CD4-positive, alpha-beta T cell treated with Interleukin-6 at 100 ng/mL for 8 hours (primary cell): ENCODE measurements at regions not wholly inside any gene's neighbourhood (a gene's known extent, or its start where the extent isn't known, plus 50 kb on each side); places are given as distances from the start of the nearest gene placed in this dataset.

Experiments
- DNase-seq: peaks from one replicate; pipeline ENCODE4 v3.0.0-alpha.2; 2020; ENCODE audit warnings: mixed read lengths, low spot score

GRCh38 chr1:193726722-193727121 is 540.3 kb upstream of the B3GALT2 start:
- DNase-seq, result no peak

DNA sequence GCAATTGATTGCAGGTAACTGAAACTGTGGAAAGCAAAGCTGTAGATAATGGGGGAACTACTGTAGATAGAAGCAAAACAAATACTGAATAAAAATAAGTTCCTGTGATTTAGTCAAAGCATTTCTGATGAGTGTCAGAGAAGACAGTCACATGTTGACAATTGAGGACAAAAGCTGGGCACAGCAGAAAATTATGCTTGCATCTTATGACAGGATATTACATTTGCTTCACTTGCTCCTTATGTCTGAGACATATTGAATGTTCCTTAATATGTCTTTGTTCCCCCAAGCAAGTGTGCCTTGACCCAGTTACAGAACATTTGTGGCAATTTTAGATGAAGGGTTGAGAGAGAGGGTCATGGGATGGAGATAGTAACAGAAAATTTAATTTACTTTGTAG is 526.0 kb upstream of the B3GALT2 start:
- DNase-seq, result no peak

DNA sequence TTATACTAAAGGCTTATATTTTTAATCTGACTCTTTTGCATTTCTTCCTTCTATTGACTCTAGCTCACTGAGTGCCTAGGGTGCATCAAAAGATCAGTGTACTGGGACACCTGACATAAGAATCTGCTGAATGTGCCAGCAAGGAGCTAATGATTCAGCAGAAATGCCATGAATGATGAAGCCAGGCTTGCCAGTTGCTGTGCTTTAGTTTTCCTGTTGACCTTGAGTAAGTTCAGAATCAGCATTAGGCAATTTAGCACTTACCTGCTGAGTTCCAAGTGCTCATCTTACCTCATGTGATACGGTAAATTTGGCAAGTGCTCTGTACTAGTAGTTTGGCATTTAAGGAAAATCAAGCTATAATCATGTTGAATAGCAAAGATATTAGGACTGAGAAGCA is 523.2 kb upstream of the B3GALT2 start:
- no peak for DNase-seq

GRCh38 chr1:193707271-193708021 is 521.0 kb upstream of the B3GALT2 start:
- no peak for DNase-seq

GRCh38 chr1:193706766-193707165 is 520.4 kb upstream of the B3GALT2 start:
- no peak for DNase-seq

GRCh38 chr1:193705554-193705981 is 519.2 kb upstream of the B3GALT2 start:
- no peak for DNase-seq

- DNase-seq, result no peak
Observed at GRCh38 chr1:193703655-193704054, 517.2 kb upstream of the B3GALT2 start.

DNA sequence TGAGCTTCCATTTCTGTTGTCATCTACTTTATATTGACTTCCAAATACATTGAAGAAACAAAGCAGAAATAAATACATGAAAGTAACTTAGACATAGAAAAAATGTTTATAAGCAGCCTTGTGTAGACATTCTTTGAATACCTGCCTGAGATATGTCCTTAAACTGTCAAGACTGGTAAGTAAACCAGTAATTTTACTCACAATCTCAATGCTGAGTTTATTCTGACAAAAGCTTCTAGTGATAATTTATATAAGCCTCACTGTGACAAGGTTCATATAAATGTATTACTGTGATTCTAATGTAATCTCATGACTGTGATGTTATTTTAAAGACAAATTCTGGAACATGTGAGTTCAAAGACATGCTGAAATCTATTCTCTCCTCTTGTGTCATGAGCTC is 516.7 kb upstream of the B3GALT2 start:
- no peak for DNase-seq

DNA sequence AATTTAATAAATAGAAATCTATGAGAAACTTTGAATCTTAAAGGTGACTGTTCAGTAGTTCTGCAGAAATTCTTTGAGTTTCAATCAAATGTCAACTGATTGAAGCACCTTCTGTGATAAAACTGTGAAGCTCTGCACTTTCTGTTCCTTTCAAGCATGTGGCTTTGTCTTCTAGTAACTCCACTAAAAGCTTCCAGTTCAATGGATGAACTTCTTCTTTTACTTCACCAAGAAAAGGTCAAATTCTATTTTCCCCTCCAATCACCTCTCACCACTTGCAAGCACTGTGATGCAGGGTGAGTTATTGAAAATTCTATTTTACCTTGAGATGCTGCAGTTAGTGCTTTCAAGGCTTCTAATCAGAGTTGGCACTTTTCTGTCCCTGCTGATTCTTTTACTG is 515.3 kb upstream of the B3GALT2 start:
- DNase-seq, result no peak

GRCh38 chr1:193700710-193701355 is 514.4 kb upstream of the B3GALT2 start:
- no peak for DNase-seq

- no peak for DNase-seq
Observed at GRCh38 chr1:193699261-193699660, 512.8 kb upstream of the B3GALT2 start.

- no peak for DNase-seq
Observed at GRCh38 chr1:193697776-193698175, 511.4 kb upstream of the B3GALT2 start.

DNA sequence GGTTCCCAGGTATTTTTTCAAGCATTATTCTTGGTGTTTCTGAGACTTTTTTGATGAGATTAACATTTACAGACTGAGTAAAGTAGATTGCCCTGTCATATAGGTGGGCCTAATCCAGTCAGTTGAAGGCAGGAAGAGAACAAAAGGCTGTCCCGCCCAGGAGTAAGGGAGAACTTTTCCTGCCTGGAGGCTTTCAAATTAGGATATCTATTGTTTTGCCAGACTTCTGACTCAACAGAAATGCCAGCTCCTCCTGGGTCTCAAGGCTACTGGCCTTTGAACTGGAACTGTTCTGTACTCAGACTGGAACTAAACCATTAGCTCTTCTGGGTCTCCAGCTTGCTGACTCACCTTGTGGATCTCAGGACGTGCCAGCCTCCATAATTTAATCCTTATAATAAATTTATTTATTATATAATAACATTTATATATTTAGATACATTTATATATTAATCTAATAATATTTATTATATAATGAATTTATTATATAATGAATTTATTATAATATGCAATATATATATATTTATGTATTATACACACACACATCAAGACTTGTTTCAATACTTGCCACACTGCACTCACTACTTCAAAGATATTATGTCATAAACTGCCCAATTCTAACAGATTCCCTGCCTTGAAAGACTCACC is 510.8 kb upstream of the B3GALT2 start:
- DNase-seq, result no peak

DNA sequence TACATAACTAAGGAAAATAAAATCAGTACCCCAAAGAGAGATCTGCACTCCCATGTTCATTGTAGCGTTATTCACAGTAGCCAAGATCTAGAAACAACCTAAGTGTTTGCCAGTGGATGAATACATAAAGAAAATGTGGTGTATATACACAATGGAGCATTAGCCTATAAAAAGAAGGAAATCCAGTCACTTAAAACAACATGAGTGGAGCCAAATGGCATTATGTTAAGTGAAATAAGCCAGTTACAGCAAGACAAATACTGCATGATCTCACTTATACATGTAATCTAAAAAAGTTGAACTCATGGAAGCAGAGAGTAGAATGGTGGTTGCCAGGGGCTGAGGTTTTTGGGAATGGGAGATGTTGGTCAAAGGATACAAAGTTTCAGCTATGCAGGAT is 508.3 kb upstream of the B3GALT2 start:
- no peak for DNase-seq

DNA sequence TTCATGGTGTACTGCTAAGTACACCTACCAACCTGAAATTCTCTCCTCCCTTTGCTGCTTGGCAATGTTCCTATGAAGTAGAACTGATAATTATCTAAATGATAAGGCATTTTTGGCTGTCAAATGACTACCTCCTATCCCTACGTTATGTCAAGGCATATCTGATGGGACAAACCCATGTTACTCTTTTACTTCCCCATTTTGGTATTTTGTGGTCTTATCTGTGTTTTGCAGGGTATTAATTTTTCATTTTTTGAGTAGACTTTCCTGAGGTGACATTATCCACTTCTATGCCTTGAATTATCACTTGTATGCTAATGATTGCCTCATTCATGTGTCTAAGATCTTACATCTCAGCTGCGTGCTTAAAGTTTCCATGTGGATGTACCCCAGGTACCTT is 499.6 kb upstream of the B3GALT2 start:
- no peak for DNase-seq

- no peak for DNase-seq
Observed at GRCh38 chr1:193681422-193681821, 495.0 kb upstream of the B3GALT2 start.

DNA sequence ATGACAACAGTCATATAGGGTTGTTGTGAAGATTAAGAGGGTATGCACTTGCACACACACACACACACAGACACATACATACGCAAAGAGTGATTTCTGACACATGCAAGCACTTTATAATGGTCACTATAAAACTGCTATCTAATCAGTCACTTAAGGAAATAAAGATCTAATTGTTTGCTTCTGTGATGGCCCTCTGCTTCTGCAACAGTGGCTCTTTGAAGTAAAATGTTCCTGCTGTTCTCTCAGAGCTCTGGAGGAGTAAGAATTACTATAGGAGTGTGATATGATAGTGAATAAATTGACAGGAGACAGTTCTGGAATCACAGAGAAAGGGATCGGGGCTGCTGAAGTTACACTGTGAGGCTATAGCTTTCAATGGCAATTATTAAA is 494.5 kb upstream of the B3GALT2 start:
- DNase-seq, result no peak

DNA sequence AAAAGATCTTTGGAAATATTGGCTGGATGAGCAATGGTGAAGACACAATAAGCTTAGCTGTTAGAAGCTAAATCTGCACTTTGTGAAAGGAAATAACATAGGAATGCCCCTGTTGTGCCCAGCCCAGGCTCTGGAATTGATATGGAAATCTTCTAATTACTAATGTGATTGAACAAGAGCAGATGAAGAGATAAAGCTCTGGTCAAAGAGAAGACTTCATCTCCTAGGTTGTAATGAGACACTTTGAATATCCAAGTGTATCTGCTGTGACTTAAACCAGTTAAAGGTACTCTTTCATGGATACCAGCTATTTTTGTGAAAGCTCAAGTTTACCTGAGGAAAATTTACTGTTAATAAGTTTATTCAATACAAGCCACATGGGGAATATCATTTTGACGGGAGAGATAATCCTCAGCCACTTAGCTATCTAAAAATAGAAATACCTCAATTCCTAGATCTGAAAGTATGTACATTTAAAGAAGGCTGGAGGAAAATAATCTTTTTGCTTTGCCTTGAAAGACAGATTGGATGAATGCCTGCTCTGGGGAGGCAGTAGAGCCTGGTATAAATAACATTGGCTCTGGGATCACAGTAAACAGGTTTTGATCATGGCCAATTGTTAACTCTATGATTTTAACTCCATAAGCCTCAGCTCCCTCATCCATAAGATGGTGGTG is 494.0 kb upstream of the B3GALT2 start:
- no peak for DNase-seq

GRCh38 chr1:193677874-193678273 is 491.5 kb upstream of the B3GALT2 start:
- DNase-seq, result no peak

DNA sequence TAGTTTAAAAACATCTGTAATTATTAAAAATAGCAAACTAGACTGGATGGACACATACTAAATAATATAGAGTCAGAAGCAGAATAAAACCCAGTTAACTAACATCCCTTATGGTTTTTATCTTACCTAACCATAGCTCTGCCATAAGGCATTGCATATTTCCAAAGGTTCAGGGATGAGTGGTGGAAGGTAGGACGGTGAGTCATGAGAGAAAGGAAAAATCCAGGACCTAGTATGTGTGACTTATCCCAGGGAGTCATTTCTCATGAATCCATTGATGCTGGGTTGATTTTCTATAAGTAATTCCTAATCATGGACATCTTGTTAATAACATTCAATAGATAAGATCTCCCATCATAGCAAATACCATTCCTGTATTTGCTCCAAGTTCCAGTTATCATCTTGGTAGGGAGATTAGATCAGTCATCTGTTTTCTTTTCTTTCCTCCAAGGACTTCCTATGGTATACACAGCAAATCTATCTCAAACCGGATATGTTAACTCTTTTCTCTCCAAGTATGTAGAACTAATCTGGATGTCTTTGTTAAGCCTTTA is 490.7 kb upstream of the B3GALT2 start:
- no peak for DNase-seq

DNA sequence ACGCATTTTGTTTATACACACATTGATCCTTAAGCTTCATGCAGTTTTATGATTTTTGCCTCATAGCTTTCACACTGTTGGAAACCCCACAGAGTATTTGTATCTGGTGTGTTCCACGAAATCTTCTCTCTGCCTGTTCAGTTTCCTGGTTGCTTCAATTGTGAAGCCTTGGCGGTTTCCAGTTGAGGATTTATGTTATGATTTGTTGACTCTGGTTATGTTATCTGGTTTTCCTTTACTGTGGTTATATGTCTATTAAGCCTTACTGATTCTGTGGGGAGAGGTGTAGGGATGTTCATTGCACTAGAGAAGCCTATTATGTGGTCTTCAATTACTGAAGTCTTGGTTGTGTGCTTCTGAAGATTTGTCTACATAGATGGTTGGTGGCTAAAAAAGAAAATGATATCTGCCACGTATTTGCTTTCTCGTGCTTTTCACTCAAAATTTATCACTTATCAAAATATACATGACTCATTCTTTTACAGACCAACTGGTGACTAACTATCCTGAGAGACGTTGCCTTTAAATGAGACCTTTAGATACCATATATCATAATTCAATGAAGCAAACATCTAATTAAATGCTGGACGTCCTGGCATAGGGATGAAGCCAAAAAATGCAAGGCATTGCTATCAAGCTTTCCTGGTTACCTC is 488.0 kb upstream of the B3GALT2 start:
- DNase-seq, result no peak

GRCh38 chr1:193666485-193667083 is 480.2 kb upstream of the B3GALT2 start:
- DNase-seq, result no peak
